Peyer's patch (tissue), 4 donors: ENCODE measurements at regions not wholly inside any gene's neighbourhood (a gene's known extent, or its start where the extent isn't known, plus 50 kb on each side); places are given as distances from the start of the nearest gene placed in this dataset.

Experiments
- POLR2A ChIP-seq, 2 donors: fragments of 450-650 bp; IDR thresholded peaks; one replicate each; pipeline ENCODE4 v1.5.1; 2017; ENCODE audit warnings: antibody characterized with exemption in 2 of 2, mild to moderate bottlenecking in 2 of 2, moderate library complexity in 2 of 2
- TF ChIP-seq, protein P1 (sequence below), 6 experiments: fragments of 450-650 bp in 4 of 6; fragments of 200-600 bp in 2 of 6; sonication (generic) in 1 of 6; IDR thresholded peaks; one replicate each; pipeline ENCODE4 v1.5.1; 2017 to 2019; ENCODE audit warnings: antibody characterized with exemption in 6 of 6, mild to moderate bottlenecking in 3 of 6, moderate library complexity in 1 of 6

GRCh38 chr4:34196375-34196774 lies 2047.9 kb downstream of the ARAP2 start:
- TF ChIP-seq, protein P1, sequence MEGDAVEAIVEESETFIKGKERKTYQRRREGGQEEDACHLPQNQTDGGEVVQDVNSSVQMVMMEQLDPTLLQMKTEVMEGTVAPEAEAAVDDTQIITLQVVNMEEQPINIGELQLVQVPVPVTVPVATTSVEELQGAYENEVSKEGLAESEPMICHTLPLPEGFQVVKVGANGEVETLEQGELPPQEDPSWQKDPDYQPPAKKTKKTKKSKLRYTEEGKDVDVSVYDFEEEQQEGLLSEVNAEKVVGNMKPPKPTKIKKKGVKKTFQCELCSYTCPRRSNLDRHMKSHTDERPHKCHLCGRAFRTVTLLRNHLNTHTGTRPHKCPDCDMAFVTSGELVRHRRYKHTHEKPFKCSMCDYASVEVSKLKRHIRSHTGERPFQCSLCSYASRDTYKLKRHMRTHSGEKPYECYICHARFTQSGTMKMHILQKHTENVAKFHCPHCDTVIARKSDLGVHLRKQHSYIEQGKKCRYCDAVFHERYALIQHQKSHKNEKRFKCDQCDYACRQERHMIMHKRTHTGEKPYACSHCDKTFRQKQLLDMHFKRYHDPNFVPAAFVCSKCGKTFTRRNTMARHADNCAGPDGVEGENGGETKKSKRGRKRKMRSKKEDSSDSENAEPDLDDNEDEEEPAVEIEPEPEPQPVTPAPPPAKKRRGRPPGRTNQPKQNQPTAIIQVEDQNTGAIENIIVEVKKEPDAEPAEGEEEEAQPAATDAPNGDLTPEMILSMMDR (IDR thresholded peaks at IDR 0.05), result no peak
- TF ChIP-seq POLR2A (IDR thresholded peaks at IDR 0.05), result no peak
